ENCODE measurements at regions not wholly inside any gene's neighbourhood (a gene's known extent, or its start where the extent isn't known, plus 50 kb on each side); places are given as distances from the start of the nearest gene placed in this dataset.

GRCh38 chr4:82047731-82048130 is 326.1 kb downstream of the HNRNPD start:
- no peak overlapping the region for H3K4me3 ChIP-seq
- no peaks in the 10 kb centered on the region for H3K4me1 ChIP-seq
- no peaks in the 10 kb centered on the region for H3K36me3 ChIP-seq (ENCODE audit: low read depth, missing control alignments)
- no peak for DNase-seq
- TF ChIP-seq, protein P1, sequence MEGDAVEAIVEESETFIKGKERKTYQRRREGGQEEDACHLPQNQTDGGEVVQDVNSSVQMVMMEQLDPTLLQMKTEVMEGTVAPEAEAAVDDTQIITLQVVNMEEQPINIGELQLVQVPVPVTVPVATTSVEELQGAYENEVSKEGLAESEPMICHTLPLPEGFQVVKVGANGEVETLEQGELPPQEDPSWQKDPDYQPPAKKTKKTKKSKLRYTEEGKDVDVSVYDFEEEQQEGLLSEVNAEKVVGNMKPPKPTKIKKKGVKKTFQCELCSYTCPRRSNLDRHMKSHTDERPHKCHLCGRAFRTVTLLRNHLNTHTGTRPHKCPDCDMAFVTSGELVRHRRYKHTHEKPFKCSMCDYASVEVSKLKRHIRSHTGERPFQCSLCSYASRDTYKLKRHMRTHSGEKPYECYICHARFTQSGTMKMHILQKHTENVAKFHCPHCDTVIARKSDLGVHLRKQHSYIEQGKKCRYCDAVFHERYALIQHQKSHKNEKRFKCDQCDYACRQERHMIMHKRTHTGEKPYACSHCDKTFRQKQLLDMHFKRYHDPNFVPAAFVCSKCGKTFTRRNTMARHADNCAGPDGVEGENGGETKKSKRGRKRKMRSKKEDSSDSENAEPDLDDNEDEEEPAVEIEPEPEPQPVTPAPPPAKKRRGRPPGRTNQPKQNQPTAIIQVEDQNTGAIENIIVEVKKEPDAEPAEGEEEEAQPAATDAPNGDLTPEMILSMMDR (IDR thresholded peaks at IDR 0.05): no peak
- TF ChIP-seq POLR2A (IDR thresholded peaks at IDR 0.05): no peak
- 88 to 98% methylated on average over 1 of the region's 1 CpG for whole genome bisulfite sequencing, 2 donors
- H3K27me3 ChIP-seq: no peaks in the 10 kb centered on the region
- H3K27ac ChIP-seq: no peak overlapping the region
- H3K9me3 ChIP-seq: no peaks in the 10 kb centered on the region
- intact Hi-C loops (cut with DNase I; ENCODE audit: low total_unique reads): no loop called here

DNA sequence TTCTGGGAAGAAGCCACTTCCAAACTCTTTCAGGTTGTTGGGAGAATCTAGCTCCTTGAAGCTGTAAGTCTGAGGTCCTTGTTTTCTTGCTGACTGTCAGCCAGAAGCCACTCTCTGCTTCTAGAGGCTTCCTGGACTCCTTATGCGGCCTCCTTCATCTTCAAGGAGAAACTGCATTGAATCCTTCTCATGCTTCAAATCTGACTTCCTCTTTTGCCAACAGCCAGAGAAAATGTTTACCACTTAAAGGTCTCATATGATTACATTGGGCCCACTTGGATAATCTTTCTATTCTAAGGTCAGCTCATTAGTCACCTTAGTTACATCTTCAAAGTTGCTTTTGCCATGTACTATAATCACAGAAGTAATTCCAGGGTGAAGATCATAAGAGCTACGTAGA is 327.0 kb downstream of the HNRNPD start:
- no peak for DNase-seq
- H3K27me3 ChIP-seq: no peaks in the 10 kb centered on the region
- no peaks in the 10 kb centered on the region for H3K36me3 ChIP-seq (ENCODE audit: low read depth, missing control alignments)
- no peak overlapping the region for H3K27ac ChIP-seq
- H3K9me3 ChIP-seq: no peaks in the 10 kb centered on the region
- intact Hi-C loops (cut with DNase I; ENCODE audit: low total_unique reads): no loop called here
- TF ChIP-seq POLR2A (IDR thresholded peaks at IDR 0.05): no peak
- no peaks in the 10 kb centered on the region for H3K4me1 ChIP-seq
- no peak overlapping the region for H3K4me3 ChIP-seq
- 89 to 97% methylated on average over 2 of the region's 2 CpGs for WGBS, 2 donors

- TF ChIP-seq, protein P1 (IDR thresholded peaks at IDR 0.05): no peak
- no peak for TF ChIP-seq POLR2A (IDR thresholded peaks at IDR 0.05)
- Histone ChIP-seq H3K4me1 (no peaks in the 10 kb centered on the region), H3K9me3 (no peaks in the 10 kb centered on the region), H3K4me3 (no peak overlapping the region), H3K36me3 (ENCODE audit: low read depth, missing control alignments) (no peaks in the 10 kb centered on the region), H3K27ac (no peak overlapping the region), H3K27me3 (no peaks in the 10 kb centered on the region)
- no peak for DNase-seq
- 41 to 56% methylated on average over 5 of the region's 5 CpGs for WGBS, 2 donors
- intact Hi-C loops (cut with DNase I; ENCODE audit: low total_unique reads): no loop called here
Measured at GRCh38 chr4:82045267-82045666, 328.5 kb downstream of the HNRNPD start.

DNA sequence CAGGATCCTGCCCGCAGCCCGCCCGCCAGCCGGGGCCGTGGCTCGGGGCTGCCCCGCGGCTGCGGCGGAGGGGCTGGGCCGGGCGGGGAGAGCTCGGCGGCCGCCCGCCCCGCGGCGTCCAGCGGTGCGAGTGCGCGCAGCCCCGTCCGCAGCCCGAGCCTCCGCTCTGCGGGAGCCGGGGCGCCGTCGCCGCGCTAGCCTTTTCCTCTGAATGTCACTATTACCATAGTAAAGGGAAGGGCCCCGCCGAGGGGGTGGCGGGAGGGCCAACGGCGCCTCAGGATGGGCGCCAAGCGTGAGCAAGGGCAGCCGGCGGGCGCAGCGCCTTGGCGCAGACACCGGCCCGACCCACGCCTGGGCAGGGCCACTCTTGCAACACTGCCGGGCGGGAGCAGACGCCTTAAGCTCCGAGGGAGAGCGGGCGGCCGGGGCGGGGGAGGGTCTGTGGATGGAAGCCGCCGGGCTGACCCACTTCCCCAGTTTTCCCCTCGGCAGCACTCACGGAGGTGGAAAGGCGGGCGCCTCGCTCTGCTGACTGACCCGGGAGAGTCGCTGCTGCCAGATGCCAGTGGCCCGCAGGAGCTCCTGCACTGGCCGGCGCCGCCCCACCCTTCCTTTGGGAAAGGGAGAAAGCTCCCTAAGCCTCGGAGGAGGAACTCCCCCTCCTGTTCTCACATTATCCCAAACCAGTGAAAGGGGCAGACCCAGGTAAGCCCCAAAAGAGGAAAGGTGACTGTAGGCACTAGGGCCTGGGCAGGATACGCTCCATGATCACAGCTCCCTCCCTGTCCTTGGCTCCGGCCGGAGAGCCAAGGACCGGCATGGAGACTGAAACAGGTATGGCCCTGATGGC is 329.4 kb downstream of the HNRNPD start:
- no peaks in the 10 kb centered on the region for H3K27me3 ChIP-seq
- H3K4me1 ChIP-seq: no peaks in the 10 kb centered on the region
- WGBS, 2 donors: 0 to 1% methylated on average over 5 to 69 of the region's 75 CpGs
- DNase-seq: peak; percentile 68
- H3K36me3 ChIP-seq (ENCODE audit: low read depth, missing control alignments): no peaks in the 10 kb centered on the region
- H3K9me3 ChIP-seq: no peaks in the 10 kb centered on the region
- intact Hi-C loops (cut with DNase I; ENCODE audit: low total_unique reads): no loop called here
- H3K4me3 ChIP-seq: peak overlapping the region; percentile 47 to 50
- H3K27ac ChIP-seq: no peak overlapping the region
- TF ChIP-seq, protein P1 (IDR thresholded peaks at IDR 0.05): no peak
- no peak for TF ChIP-seq POLR2A (IDR thresholded peaks at IDR 0.05)

GRCh38 chr4:82043809-82044137 is 330.0 kb downstream of the HNRNPD start:
- Histone ChIP-seq H3K4me1 (no peaks in the 10 kb centered on the region), H3K27ac (no peak overlapping the region), H3K4me3 (peak overlapping the region in 1 of 2 donors; percentile 47), H3K36me3 (ENCODE audit: low read depth, missing control alignments) (no peaks in the 10 kb centered on the region), H3K27me3 (no peaks in the 10 kb centered on the region), H3K9me3 (no peaks in the 10 kb centered on the region)
- intact Hi-C loops (cut with DNase I; ENCODE audit: low total_unique reads): no loop called here
- WGBS, 2 donors: 1 to 10% methylated on average over 6 to 16 of the region's 18 CpGs
- no peak for TF ChIP-seq POLR2A (IDR thresholded peaks at IDR 0.05)
- TF ChIP-seq, protein P1 (IDR thresholded peaks at IDR 0.05): no peak
- no peak for DNase-seq
